Astrocyte (in vitro differentiated cells and primary cell): ENCODE measurements at regions not wholly inside any gene's neighbourhood (a gene's known extent, or its start where the extent isn't known, plus 50 kb on each side); places are given as distances from the start of the nearest gene placed in this dataset.

ENCODE experiments used
- EZH2 ChIP-seq: IDR thresholded peaks from 2 replicates; pipeline ENCODE4 v1.6.1; 2012; ENCODE audit warnings: mild to moderate bottlenecking, low read length, inconsistent platforms; ENCODE audit not compliant: insufficient read depth
- TF ChIP-seq, protein P1 (sequence below): IDR thresholded peaks from 2 replicates; pipeline ENCODE4 v1.5.1; 2011; ENCODE audit warnings: low read depth, mild to moderate bottlenecking, inconsistent platforms, low read length, moderate library complexity; ENCODE audit not compliant: insufficient read depth

DNA sequence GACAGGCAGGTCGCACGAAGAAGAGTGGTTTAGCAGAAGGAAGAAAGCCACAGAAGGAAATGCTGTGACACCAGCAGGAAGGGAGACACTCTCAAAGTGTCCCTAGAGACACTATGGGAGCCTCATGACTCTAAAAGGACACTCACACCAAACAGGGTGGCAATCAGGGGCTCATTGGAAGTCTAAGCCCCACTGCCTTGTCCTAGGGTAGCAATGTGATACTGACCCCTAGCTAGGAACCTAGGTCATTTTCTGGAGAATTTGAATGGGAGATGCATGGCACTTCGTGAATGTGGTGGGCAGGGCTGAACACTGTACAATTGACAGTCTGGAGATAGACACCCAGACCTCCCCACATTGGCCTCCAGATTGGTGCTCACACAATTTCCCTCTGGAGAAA lies 385.0 kb downstream of the EIPR1 start:
- TF ChIP-seq, protein P1, sequence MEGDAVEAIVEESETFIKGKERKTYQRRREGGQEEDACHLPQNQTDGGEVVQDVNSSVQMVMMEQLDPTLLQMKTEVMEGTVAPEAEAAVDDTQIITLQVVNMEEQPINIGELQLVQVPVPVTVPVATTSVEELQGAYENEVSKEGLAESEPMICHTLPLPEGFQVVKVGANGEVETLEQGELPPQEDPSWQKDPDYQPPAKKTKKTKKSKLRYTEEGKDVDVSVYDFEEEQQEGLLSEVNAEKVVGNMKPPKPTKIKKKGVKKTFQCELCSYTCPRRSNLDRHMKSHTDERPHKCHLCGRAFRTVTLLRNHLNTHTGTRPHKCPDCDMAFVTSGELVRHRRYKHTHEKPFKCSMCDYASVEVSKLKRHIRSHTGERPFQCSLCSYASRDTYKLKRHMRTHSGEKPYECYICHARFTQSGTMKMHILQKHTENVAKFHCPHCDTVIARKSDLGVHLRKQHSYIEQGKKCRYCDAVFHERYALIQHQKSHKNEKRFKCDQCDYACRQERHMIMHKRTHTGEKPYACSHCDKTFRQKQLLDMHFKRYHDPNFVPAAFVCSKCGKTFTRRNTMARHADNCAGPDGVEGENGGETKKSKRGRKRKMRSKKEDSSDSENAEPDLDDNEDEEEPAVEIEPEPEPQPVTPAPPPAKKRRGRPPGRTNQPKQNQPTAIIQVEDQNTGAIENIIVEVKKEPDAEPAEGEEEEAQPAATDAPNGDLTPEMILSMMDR: no peak
- no peak for TF ChIP-seq EZH2
